NOMO-1 treated with DMSO at 0.1 percent for 48 hours (cell line): ENCODE measurements at regions not wholly inside any gene's neighbourhood (a gene's known extent, or its start where the extent isn't known, plus 50 kb on each side); places are given as distances from the start of the nearest gene placed in this dataset.

Experiments used
- DNase-seq: peaks from one replicate; lab custom pipeline; 2025; ENCODE audit not compliant: unreplicated experiment; lab: John Stamatoyannopoulos, UW

DNA sequence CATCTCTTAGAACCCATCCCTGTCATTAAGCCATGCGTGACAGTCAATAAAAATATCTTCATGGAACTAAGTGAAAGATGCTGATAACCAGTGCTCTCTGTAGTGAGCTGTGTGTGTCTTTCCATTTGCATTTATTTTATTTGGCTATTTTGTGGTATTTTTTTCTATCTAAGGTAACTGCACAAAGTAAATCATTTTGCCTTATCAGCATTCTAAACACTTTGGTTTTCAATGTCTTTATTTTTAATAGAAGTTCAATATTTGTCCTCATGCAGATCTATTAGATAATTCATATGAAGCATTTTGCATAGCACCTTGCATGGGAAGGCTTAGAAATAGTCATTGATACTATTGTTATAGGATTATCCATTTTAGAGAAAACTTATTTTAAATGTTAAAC, 163.6 kb upstream of the TANK start:
- DNase-seq: no peak

- DNase-seq: no peak
Observed at GRCh38 chr2:161004379-161004778, 155.8 kb upstream of the TANK start.

DNA sequence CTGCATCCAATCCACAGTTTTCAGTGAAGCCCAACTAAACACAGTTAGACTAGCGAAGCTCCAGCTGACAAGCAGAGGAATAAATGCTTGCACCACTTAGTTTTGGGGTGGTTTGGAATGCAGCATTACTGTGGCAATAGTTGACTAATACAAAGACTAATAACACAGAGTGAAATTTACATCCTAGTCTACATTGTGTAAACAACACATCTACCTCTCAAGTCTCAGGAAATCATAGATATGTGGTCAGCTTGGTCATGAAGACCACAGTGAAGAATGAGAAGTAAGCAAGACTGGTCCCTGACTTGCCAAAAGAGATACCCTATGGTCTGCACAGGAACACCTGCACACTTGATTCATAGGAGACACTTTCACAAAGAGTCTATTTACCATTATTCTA, 155.1 kb upstream of the TANK start:
- no peak for DNase-seq

DNA sequence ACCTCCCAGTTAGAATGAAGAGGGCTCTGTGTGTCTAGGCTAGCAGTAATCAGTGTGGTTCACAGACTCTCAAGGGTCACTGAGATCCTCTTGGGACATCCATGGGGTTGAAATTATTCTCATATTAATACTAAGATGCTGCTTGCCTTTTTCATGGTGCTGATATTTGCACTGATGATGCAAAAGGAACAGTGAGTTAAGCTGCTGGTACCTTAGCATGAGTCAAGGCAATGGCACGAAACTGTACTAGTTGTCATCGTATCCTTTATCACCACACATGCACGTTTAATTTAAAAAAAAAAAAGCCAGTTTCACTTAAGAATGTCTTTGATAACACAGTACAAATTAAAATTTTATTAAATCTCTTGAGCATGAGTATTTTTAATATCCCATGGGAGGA, 151.9 kb upstream of the TANK start:
- DNase-seq: no peak

DNA sequence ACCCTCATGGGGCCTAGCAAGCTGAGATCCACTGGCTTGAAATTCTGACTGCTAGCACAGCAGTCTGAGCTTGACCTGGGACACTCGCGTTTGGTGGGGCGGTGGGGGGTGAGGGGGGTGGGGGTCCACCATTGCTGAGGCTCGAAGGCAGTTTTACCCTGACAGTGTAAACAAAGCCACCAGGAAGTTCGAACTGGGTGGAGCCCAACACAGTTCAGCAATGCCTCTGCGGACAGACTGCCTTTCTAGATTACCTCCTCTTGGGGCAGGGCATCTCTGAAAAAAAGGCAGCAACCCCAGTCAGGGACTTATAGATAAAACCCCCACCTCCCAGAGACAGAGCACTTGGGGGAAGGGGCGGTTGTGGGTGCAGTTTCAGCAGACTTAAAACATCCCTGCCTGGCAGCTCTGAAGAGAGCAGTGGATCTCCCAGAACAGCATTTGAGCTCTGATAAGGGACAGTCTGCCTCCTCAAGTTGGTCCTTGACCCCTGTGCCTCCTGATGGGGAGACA, 149.7 kb upstream of the TANK start:
- no peak for DNase-seq

GRCh38 chr2:161017780-161018470, 142.3 kb upstream of the TANK start:
- DNase-seq: no peak

GRCh38 chr2:161019311-161019710, 140.9 kb upstream of the TANK start:
- no peak for DNase-seq

GRCh38 chr2:161020437-161020836, 139.8 kb upstream of the TANK start:
- DNase-seq: no peak

- DNase-seq: no peak
Observed at GRCh38 chr2:161028581-161028980, 131.6 kb upstream of the TANK start.

GRCh38 chr2:161029321-161029720, 130.9 kb upstream of the TANK start:
- no peak for DNase-seq

GRCh38 chr2:161030260-161031063, 129.8 kb upstream of the TANK start:
- peak; percentile 65 for DNase-seq

DNA sequence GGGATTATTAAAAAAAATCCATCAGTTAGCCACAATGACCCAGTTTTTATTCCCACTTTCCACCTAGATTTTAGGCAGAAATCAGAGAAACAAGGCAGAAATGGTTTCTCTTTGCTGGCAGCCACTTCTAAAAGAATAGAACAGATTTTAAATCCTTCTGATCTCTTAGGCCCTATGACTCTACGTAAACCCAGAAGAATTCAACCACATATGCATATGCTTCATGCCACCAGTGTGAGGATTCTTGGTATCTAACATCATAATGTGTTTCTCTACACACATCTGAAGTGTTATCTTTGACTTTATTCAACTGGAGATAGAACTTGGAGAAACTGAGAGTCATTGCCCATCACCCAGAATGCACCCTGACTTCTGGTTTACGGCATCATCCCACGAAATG, 128.7 kb upstream of the TANK start:
- no peak for DNase-seq

GRCh38 chr2:161032635-161033034, 127.6 kb upstream of the TANK start:
- DNase-seq: no peak

GRCh38 chr2:161033059-161033660, 127.1 kb upstream of the TANK start:
- no peak for DNase-seq

DNA sequence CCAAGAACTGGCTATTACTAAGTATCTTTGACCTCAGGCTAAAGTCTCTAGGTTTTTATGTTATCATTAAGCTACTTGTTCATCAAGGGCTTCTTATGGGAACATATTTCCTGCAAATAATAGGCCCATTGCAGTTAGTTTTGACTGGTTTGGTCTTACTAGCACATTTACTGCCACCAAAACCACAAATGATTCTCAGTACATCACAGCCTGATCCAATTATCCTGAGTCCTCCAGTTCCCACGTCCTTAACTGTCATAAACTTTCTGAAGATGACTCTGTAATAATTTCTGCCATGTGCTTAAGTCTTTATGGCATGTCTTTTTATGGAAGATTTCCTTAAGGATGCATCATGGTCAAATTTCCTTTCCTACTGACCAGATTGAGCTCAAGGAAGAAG, 123.3 kb upstream of the TANK start:
- no peak for DNase-seq

GRCh38 chr2:161039071-161039470, 121.2 kb upstream of the TANK start:
- no peak for DNase-seq

GRCh38 chr2:161041356-161041755, 118.9 kb upstream of the TANK start:
- no peak for DNase-seq

GRCh38 chr2:161042990-161043625, 117.1 kb upstream of the TANK start:
- no peak for DNase-seq

DNA sequence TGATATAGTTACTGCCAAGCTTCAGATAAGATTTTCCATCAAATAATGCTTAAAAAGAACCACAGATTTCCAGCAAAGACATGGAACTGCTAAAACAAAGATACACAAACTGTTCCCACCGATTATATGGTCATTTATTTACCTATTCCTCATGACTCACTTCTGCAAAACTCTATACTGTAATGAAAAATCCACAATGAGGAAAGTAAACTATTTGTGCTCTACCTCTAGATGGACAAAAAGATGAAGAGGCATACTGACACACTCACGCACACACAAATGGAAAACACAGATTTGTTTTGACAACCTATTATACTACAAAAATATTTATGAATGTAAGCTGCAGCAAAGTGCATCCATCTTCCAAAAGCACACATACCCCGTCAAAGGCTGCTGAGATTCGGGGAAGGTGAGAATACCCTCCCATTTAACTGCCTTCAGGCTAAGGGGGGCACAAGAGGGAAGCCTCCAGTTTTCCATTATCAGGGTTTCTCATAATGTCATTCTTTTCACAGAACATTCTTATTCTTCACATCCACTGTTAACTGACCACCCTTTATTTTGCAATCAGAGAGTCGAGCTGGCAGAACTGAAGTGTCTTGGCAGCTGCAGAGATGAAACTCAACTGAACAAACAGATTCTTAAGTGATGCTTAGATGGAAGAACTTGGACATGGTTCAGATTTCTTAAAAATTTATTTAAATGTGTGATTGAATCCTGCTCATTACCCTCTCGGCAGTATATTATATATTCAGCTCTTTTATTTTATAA, 115.9 kb upstream of the TANK start:
- no peak for DNase-seq

- DNase-seq: no peak
Observed at GRCh38 chr2:161044921-161045320, 115.3 kb upstream of the TANK start.

- DNase-seq: no peak
Observed at GRCh38 chr2:161045726-161046125, 114.5 kb upstream of the TANK start.
